ENCODE measurements at regions not wholly inside any gene's neighbourhood (a gene's known extent, or its start where the extent isn't known, plus 50 kb on each side); places are given as distances from the start of the nearest gene placed in this dataset.
"Not testable (repeated sequence)": the region's sequence is repeated elsewhere in the genome, so short reads cannot be mapped to it uniquely, and the experiment has no call there.

GRCh38 chr15:70602834-70603560, 160.4 kb downstream of the UACA start:
- H3K4me3 ChIP-seq (ENCODE audit: low read depth, low read length) = no peak overlapping the region

GRCh38 chr15:70602281-70602680, 161.1 kb downstream of the UACA start:
- no peak overlapping the region for H3K4me3 ChIP-seq (ENCODE audit: low read depth, low read length)

DNA sequence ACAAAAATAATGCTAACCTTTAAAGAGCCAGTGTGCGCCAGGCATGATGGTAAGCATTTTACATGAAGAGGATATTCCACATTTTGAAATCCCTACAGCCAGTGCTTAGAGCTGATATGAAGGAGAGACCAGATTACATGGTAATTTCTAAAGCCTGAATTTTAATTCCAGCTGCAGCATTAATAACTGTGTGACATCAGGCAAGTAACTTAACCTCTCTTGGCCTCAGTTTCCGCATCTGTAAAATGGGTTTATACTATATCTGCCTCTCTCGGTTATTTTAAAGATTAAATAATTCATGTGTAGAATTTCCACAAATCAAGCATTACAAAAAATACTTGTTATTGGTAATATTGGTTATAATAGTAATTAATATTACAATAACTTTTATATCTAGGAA, 165.4 kb downstream of the UACA start:
- no peak overlapping the region for H3K4me3 ChIP-seq (ENCODE audit: low read depth, low read length)

DNA sequence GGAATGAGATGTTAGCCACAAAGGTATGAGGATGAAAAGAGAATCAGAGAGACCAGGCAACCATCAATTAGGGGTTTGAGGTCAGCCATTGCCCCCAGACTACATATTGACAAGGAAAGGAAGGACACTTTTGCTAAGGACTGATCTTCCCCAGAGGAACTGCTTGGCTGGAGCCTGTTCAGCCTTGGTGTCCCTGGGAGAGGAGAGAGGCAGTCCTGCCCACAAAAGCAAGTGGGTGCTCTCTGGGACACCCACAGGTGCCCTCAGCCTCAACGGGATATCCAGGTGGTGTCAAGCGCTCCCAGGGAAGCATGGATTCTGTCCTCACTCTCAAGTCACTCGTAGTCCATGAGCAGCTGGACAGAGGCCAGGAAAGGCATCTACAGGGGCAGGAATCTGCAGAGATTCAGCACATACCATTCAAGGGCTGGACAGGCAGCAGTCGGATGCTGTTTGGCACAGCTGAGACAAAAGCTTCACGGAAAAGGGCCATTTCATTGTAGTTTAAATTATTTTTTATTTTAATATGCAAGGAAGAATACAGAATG, 166.2 kb downstream of the UACA start:
- no peak overlapping the region for H3K4me3 ChIP-seq (ENCODE audit: low read depth, low read length)

- no peak overlapping the region for H3K4me3 ChIP-seq (ENCODE audit: low read depth, low read length)
These were observed 166.9 kb downstream of the UACA start for GRCh38 chr15:70596354-70597055.

DNA sequence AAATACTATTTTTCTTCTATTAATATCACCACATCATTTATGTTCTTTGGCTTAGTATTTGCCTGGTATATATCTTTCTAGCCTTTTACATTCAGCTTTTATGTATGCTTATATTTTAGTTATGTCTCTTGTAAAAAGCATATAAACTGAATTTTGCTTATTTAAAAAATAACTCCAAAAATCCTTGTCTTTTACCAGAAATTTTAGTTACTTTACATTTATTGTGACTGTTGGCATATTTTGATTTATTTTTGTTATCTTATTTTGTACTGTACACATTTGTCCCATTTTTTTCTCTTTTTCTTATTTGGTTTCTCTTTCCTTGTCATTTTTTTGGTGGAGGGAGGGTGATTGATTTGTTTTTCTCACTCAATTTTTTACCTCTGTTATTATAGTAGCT, 169.6 kb downstream of the UACA start:
- H3K4me3 ChIP-seq (ENCODE audit: low read depth, low read length) = no peak overlapping the region

GRCh38 chr15:70589728-70590127, 173.6 kb downstream of the UACA start:
- no peak overlapping the region for H3K4me3 ChIP-seq (ENCODE audit: low read depth, low read length)

DNA sequence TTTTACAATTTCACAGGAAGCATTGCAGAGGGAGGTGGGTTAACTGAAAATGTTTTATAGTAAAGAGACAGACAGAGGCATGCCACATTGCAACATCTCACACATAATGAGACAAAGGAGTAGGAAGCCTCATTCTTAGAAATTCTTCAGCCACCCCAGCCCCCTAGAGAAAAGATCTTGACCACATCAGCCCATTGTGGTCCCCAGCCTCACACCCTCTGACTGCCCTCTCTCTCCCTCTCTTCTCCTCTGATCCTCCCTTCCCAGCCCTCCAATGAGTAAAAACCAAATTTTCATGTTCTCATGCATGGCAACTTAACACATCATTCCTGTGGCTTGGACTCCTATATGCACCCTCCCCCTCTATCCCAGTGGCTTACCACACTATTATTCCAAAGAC, 174.1 kb downstream of the UACA start:
- no peak overlapping the region for H3K4me3 ChIP-seq (ENCODE audit: low read depth, low read length)

DNA sequence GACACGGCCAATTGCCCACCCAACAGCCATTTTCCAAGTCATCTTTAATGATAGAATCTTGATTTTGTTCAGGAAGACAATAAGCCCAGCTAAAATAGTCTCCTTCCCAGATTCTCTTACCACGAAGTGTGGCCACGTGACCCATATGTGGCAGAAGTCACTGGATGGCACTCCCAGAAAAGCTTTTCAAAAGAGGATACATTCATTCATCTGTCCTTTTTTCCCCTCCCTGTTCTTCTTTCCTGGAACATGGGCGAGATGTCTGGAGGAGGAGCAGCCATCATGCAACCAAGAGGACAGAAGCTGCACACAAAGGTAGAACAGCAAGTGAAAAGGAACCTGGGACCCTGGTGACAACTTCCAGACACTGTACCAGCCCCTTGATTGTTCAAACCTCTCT, 174.7 kb downstream of the UACA start:
- H3K4me3 ChIP-seq (ENCODE audit: low read depth, low read length) = no peak overlapping the region

DNA sequence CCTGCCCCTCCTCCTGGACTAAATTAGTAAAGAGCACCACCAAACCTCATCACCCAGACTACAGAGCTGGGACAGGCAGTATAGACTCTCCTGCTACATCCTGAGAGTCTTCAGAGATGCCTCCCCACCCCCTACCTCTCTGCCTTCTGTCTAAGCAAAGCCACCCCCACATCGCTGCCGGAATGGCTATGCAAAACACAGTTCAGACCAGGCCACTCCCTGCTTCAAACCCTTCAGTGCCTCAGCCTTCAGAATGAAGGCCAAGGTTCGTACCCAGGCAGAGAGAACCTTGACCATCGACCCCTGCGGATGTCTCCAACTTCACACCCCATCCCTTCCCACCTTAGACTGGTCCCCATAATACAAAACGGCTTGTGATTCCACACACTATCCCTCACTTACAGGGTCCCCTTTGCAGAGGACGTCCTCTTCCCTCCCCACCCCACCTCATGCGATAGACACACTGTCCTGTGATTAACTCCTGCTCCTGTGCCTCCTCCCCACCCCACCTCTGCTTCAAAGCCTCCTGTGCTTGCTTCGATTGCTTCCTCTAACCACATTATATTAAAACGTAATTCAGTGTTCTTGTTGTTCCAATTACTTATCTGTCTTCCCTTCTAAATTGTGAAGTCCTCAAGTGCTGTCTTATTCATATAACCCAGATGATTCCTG, 175.3 kb downstream of the UACA start:
- H3K4me3 ChIP-seq (ENCODE audit: low read depth, low read length) = no peak overlapping the region

GRCh38 chr15:70587012-70587634, 176.2 kb downstream of the UACA start:
- not testable (repeated sequence) for H3K4me3 ChIP-seq (ENCODE audit: low read depth, low read length)

DNA sequence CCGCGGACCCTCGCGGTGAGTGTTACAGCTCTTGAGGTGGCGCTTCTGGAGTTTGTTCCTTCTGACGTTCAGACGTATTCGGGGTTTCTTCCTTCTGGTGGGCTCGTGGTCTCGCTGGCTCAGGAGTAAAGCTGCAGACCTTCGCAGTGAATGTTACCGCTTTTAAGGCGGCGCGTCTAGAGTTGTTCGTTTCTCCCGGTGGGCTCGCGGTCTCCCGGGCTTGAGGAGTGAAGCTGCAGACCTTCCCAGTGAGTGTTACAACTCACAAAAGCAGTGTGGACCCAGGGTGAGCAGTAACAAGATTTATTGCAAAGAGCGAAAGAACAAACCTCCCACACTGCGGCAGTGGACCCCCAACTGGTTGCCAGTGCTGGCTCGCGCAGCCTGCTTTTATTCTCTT, 177.1 kb downstream of the UACA start:
- no peak overlapping the region for H3K4me3 ChIP-seq (ENCODE audit: low read depth, low read length)

DNA sequence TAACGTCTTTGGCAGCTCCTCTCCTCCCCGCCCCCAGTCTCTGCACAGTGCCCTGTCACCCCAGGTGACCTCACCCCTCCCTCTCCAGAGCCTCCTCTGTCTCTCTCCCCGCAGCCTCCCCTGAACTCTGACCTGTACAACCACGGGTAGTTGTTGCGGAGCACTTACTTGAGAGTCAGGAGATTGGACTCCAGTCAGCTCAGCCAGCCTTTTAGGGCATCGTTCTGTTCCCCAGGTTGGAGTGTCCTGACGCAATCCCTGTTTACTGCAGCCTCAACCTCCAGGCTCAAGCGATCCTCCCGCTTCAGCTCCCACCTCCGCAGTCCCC, 177.7 kb downstream of the UACA start:
- no peak overlapping the region for H3K4me3 ChIP-seq (ENCODE audit: low read depth, low read length)

- peak overlapping the region; percentile 24 for H3K4me3 ChIP-seq (ENCODE audit: low read depth, low read length)
These were observed 178.3 kb downstream of the UACA start for GRCh38 chr15:70584838-70585706.

- H3K4me3 ChIP-seq (ENCODE audit: low read depth, low read length) = no peak overlapping the region
These were observed 178.9 kb downstream of the UACA start for GRCh38 chr15:70584441-70584837.

- no peak overlapping the region for H3K4me3 ChIP-seq (ENCODE audit: low read depth, low read length)
These were observed 180.4 kb downstream of the UACA start for GRCh38 chr15:70583006-70583405.

- H3K4me3 ChIP-seq (ENCODE audit: low read depth, low read length) = no peak overlapping the region
These were observed 181.0 kb downstream of the UACA start for GRCh38 chr15:70582143-70582945.

- H3K4me3 ChIP-seq (ENCODE audit: low read depth, low read length) = no peak overlapping the region
These were observed 182.4 kb downstream of the UACA start for GRCh38 chr15:70580958-70581357.

GRCh38 chr15:70580286-70580685, 183.1 kb downstream of the UACA start:
- no peak overlapping the region for H3K4me3 ChIP-seq (ENCODE audit: low read depth, low read length)

GRCh38 chr15:70579766-70580165, 183.6 kb downstream of the UACA start:
- H3K4me3 ChIP-seq (ENCODE audit: low read depth, low read length) = no peak overlapping the region

Data from iPS-11a (cell line).